AG20443 (cell line): ENCODE measurements at regions not wholly inside any gene's neighbourhood (a gene's known extent, or its start where the extent isn't known, plus 50 kb on each side); places are given as distances from the start of the nearest gene placed in this dataset.
"Not testable (repeated sequence)": the region's sequence is repeated elsewhere in the genome, so short reads cannot be mapped to it uniquely, and the experiment has no call there.

Source experiments
- DNase-seq: peaks from one replicate; pipeline ENCODE4 v3.0.0; 2012; ENCODE audit warnings: low spot score, mixed read lengths

- no peak for DNase-seq
These were observed 680.3 kb upstream of the SOX9 start for GRCh38 chr17:71440513-71440912.

GRCh38 chr17:71441098-71441497 is 679.7 kb upstream of the SOX9 start:
- peak; percentile 65 for DNase-seq

GRCh38 chr17:71444078-71444477 is 676.7 kb upstream of the SOX9 start:
- no peak for DNase-seq

GRCh38 chr17:71446645-71447437 is 674.0 kb upstream of the SOX9 start:
- no peak for DNase-seq

DNA sequence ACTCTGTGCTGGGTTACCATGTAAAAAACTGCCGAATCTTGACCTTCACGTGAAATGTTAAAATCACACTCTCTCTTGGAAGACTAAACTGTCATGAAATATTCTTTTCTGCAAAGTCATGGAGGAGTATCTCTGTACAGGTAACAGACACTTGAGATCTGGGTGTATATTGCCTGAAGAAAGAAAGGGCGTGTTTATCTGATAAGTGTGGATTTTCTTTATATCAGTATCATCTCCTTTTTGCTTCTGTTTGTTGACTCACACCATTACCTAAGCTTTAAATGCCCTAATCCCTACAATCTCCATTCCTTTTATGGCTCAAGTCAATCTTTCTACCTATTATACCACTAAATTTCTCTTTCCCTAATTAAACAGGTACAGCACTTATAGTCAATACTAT is 673.2 kb upstream of the SOX9 start:
- DNase-seq = no peak

GRCh38 chr17:71450657-71451056 is 670.2 kb upstream of the SOX9 start:
- not testable (repeated sequence) for DNase-seq

DNA sequence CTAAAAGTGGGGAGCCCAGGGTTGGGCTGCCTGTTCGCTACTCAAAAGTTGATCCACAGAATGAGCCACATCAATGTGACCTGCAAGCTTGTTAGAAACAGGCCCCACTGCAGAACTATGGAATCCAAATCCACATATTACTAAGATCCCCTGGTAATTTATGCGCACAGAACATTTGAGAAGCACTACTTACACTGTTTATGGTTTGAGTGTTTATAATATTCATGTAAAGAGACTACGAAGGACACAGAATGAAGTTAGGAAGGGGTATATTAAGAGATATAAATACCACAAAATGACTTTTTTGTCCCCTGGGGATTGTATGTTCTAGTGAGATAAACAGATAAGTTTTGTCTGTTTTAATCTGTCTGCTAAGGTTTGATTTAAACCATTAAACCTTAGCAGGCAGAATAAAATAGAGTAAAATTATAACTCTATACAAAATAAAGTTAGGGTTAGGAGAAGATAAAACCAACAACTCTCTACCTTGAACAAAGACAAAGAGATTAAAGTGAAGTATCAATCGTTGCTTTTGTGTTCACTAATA is 666.9 kb upstream of the SOX9 start:
- no peak for DNase-seq

DNA sequence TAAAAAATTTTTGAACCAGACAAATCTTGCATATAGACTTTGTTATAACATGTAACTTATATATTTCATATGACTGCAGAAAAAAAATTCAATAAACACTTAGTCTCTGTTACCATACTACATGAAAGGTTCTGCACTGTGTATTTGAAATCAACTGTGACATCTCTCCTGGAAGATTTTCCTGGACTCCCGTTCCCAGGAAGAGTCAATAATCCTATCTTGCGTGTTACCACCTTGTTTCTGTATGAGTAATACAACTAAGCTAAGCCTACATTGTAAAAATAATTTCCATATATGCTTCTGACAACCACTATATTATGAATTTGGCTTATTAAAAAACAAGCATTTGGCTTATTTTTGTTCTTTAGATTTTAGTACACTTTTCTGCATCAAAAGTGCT is 665.6 kb upstream of the SOX9 start:
- no peak for DNase-seq

GRCh38 chr17:71458322-71458721 is 662.5 kb upstream of the SOX9 start:
- DNase-seq = no peak

- DNase-seq = peak; percentile 15
These were observed 659.9 kb upstream of the SOX9 start for GRCh38 chr17:71460943-71461342.

GRCh38 chr17:71461498-71462169 is 659.2 kb upstream of the SOX9 start:
- no peak for DNase-seq

DNA sequence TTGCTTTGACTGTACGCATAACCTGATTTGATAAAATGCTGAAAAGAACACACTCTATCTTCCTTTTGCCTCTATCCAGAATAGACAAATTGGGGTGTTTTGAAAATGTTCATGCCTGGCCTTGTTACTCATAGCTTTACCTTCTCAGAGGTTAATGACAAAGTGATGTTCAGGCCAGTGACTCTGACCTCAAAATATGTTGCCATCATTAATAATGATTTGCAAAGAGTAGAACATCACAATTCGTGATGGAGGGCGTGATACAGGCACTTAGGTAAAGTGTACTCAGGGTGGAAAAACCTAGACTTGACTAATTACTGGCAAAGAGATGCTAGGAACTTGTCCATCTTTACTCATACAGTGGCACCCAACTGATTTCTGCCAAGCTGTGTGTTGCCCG is 656.6 kb upstream of the SOX9 start:
- DNase-seq = no peak

GRCh38 chr17:71464751-71465150 is 656.1 kb upstream of the SOX9 start:
- DNase-seq = no peak

- no peak for DNase-seq
These were observed 653.1 kb upstream of the SOX9 start for GRCh38 chr17:71467719-71468118.

- DNase-seq = no peak
These were observed 650.8 kb upstream of the SOX9 start for GRCh38 chr17:71470062-71470461.

DNA sequence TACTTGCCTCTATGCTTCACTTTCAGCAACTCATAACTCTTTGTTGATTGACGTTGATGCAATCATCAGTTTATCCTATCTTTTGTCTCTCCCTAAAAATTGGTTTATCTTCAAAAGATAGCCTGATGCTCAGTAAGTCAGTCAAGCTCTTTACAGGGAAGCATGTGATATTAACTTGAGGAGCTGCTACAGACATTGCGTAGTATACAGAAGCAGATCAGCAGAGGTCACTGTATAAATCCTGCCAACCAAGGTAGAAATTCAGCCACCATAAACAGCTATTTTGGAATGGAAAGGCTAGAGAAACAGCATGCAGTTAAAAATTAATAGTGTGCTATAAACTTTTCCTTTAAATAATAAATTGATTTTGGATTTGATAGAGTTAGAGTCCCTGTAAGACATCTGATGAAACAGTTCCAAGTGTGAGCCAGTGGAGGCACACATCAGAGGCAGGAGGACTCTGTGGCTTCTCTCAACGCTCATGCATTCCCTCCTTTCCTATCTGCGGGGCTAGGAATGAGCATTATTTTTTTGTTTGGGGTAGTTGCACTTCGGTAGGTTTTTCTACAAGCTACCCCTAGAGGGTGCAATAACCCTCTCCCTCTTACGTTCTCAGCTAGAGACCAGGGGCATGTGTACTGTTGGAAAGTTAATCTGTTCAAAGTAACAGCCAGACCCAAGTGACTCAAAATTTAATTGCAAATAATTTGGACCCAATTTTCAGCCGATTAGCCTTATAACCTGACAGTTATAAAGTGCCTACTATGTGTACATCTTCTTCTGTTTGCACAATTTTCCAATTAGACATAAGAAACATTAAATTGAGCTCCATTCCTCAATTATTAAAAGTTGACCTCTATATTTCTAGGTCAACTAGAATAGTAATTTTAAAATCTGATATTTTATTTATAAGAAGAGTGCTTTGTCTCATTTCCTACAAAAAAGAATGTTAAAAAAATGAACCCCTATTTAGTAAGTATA is 647.7 kb upstream of the SOX9 start:
- peak; percentile 69 for DNase-seq

DNA sequence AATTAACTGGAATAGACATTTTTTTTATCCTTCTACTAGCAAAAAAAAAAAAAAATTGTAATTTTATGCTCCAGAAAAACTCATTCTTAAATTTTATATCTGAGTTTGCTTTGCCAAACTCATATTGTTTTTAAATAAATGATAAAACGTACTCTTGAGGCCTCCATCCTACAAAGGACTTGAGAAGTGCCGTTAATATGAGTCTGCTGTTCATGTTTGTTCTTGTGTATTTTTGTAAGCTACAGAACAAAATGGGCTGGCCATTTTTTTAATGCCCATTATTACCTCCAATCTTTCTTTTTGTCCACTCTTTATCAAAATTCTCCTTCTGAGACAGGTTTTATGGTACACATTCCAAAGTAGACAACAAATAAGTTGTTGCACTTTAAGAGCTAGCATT is 643.5 kb upstream of the SOX9 start:
- no peak for DNase-seq

GRCh38 chr17:71480099-71480498 is 640.7 kb upstream of the SOX9 start:
- DNase-seq = no peak

DNA sequence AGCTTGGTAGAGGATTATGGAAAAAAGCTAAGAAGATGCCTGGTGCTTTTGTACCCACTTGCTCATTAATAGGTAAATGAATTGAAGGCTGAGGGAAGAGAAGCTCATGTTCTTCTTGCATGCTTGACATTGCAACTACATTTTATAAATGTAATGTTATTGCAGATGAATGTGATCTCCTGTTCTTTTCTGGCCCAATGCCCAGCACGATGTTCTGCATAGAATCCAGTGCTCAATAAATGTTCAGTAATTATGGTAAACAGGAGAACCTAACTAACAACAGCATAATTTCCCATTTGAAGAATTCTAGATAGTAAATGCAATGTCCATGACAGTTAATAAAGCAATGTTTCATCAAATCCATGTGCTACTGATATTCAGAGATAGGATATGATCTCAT is 638.2 kb upstream of the SOX9 start:
- no peak for DNase-seq

- DNase-seq = no peak
These were observed 636.3 kb upstream of the SOX9 start for GRCh38 chr17:71484546-71484945.

DNA sequence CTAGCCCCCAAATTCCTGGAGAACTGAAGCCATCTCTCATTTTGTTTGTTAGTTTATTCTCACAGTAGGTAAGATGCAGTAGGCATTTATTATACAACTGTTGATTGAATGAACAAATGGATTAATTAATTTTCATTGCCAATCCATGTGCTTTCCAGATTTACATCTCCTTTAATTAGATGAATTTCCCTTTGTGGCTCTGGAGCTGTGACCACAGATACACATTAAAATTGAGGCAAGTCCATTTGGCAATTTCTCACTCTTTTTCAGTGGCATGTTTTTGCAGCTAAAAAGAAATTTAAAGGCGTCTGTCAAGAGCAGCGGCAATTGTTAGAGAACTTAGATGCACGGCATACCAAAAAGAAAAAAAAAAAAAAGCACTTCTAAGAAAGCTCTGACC is 635.4 kb upstream of the SOX9 start:
- DNase-seq = no peak

DNA sequence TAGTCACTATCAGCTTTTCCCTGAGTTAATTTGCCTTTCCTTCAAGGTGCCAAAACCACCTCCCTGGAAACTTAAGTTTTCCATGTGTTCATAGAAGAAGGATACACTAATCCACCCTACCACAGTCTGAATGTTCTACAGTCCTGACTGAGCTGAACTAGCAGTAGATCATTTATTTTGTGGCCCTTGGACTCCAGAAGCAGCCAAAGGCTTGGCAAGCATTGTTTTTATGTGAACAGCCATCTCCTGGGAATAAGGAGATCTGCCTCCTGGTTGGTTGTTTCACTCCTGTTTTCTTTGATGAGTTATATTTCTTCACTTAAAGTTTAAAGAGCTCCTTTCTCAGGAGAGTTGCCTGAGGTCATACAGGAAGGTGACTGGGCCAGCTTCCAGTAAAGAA is 634.6 kb upstream of the SOX9 start:
- no peak for DNase-seq
